ENCODE measurements at regions not wholly inside any gene's neighbourhood (a gene's known extent, or its start where the extent isn't known, plus 50 kb on each side); places are given as distances from the start of the nearest gene placed in this dataset.

DNA sequence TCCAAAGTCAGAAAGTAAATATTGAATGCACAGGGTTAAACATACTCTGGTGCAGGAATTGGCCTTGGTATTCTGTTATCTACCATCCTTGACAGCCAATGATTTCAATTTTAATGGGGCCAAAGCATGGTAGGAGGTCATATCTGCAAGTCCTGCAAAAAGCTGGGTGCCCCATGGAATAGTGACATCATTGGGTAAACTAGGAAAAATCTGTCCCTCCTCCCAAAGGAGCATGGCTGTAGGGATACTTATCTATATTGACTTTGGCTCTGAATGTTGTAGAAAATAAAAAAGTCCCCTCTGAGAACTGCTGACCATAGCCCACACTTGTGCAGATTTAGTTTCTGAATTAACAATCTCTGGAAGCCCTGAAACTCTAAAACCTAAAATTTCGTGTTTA, 403.2 kb upstream of the SEL1L start:
- TF ChIP-seq, protein P1, sequence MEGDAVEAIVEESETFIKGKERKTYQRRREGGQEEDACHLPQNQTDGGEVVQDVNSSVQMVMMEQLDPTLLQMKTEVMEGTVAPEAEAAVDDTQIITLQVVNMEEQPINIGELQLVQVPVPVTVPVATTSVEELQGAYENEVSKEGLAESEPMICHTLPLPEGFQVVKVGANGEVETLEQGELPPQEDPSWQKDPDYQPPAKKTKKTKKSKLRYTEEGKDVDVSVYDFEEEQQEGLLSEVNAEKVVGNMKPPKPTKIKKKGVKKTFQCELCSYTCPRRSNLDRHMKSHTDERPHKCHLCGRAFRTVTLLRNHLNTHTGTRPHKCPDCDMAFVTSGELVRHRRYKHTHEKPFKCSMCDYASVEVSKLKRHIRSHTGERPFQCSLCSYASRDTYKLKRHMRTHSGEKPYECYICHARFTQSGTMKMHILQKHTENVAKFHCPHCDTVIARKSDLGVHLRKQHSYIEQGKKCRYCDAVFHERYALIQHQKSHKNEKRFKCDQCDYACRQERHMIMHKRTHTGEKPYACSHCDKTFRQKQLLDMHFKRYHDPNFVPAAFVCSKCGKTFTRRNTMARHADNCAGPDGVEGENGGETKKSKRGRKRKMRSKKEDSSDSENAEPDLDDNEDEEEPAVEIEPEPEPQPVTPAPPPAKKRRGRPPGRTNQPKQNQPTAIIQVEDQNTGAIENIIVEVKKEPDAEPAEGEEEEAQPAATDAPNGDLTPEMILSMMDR (IDR thresholded peaks at IDR 0.05; ENCODE audit: insufficient read depth, low read depth, low read length, missing control alignments) = no peak
- H3K4me3 ChIP-seq (ENCODE audit: low read length) = no peak overlapping the region
- DNase-seq (ENCODE audit: low read depth) = no peak

- TF ChIP-seq, protein P1 (IDR thresholded peaks at IDR 0.05; ENCODE audit: insufficient read depth, low read depth, low read length, missing control alignments) = no peak
- no peak for DNase-seq (ENCODE audit: low read depth)
Measured at GRCh38 chr14:81938341-81938740, 404.7 kb upstream of the SEL1L start.

DNA sequence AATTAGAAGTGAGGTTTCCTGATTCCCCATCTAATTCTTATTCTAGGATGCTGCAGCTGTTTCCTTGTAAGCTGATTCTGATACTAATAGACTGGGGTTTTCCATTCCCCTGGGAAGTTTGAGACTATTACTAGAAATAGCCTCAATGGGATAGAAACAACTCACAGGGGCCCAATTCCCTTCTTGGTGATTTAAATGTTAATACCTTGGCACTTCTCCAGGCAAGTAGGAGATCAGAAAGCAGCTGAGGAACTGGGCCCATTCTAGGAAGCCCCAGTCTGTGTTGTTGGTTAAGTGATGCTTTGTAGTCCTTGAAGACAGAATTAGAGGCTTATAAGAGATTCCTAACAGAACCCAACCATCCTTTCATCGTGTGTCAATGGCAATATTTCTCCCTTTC, 407.0 kb upstream of the SEL1L start:
- DNase-seq (ENCODE audit: low read depth) = no peak
- TF ChIP-seq, protein P1 (IDR thresholded peaks at IDR 0.05; ENCODE audit: insufficient read depth, low read depth, low read length, missing control alignments) = no peak

More at GRCh38 chr14:81938341-81938740, 404.7 kb upstream of the SEL1L start:
- no peak overlapping the region for H3K4me3 ChIP-seq (ENCODE audit: low read length)

DNA sequence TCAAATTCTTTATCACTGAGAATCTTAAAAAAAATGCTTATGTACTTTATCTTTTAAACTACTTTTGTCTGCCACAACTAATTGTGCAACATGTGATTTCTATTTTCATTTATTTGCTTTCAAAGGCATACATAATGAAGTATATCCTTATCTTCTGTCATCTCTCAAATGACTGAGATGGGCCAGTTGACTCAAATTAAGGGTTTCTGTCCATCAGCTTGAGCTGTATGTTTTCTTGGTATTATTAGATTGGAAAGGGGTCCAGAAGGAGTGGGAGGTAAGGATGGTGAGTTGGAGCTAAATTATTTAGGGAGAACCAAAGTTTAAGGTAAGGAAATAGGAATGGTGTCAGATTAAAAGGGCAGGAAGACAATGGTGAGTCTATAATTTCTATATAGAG, 408.4 kb upstream of the SEL1L start:
- DNase-seq (ENCODE audit: low read depth) = no peak
- no peak overlapping the region for H3K4me3 ChIP-seq (ENCODE audit: low read length)
- TF ChIP-seq, protein P1 (IDR thresholded peaks at IDR 0.05; ENCODE audit: insufficient read depth, low read depth, low read length, missing control alignments) = no peak

More for the DNA sequence above, 407.0 kb upstream of the SEL1L start:
- H3K4me3 ChIP-seq (ENCODE audit: low read length) = no peak overlapping the region

GRCh38 chr14:81946375-81946774, 412.7 kb upstream of the SEL1L start:
- TF ChIP-seq, protein P1 (IDR thresholded peaks at IDR 0.05; ENCODE audit: insufficient read depth, low read depth, low read length, missing control alignments) = no peak
- no peak overlapping the region for H3K4me3 ChIP-seq (ENCODE audit: low read length)
- no peak for DNase-seq (ENCODE audit: low read depth)

GRCh38 chr14:81946834-81947798, 413.5 kb upstream of the SEL1L start:
- no peak overlapping the region for H3K4me3 ChIP-seq (ENCODE audit: low read length)
- TF ChIP-seq, protein P1 (IDR thresholded peaks at IDR 0.05; ENCODE audit: insufficient read depth, low read depth, low read length, missing control alignments) = no peak
- DNase-seq (ENCODE audit: low read depth) = no peak
